Endothelial cell of umbilical vein (primary cell): ENCODE measurements at regions not wholly inside any gene's neighbourhood (a gene's known extent, or its start where the extent isn't known, plus 50 kb on each side); places are given as distances from the start of the nearest gene placed in this dataset.

Experiments
- BruUV-seq: library from RNA; stranded (reverse); fragments of 400-500 nt; replicated peaks from 2 replicates; lab custom pipeline; 2021; lab: Mats Ljungman, UMichigan
- CTCF ChIA-PET: fragments of 300-600, 350-600 bp; sonication (Branson Sonifier 250); formaldehyde crosslinking; loops from one replicate; lab custom pipeline; 2021; ENCODE audit warnings: antibody characterized with exemption, inconsistent platforms; lab: Charles Lee
- POLR2A ChIA-PET: fragments of 300-600, 350-600 bp; sonication (Branson Sonifier 250); formaldehyde crosslinking; loops from one replicate; lab custom pipeline; 2021; ENCODE audit warnings: antibody characterized with exemption, inconsistent platforms; lab: Charles Lee
- DNase-seq: peaks from one replicate; pipeline ENCODE4 v3.0.0-alpha.2; 2011; ENCODE audit warnings: low read depth, low spot score
- FAIRE-seq: peaks from 2 replicates; lab custom pipeline; 2011; peaks lifted over from hg19 to GRCh38; lab: Jason Lieb, UNC
- H2AFZ ChIP-seq: 2 replicates; pipeline ENCODE4 v1.6.0; 2012; ENCODE audit warnings: low read depth, low read length, control low read depth, inconsistent platforms
- H3K27ac ChIP-seq: 2 replicates; pipeline ENCODE4 v1.5.1; 2011; ENCODE audit warnings: low read depth, mild to moderate bottlenecking, control low read depth, low read length, moderate library complexity; ENCODE audit not compliant: insufficient read depth
- H3K27me3 ChIP-seq, 2 experiments: 2 replicates each; pipeline versions ENCODE4 v1.6.0 to v1.6.1; 2011; ENCODE audit warnings: low read length in 2 of 2, mixed read lengths in 1 of 2; ENCODE audit not compliant: control insufficient read depth in 2 of 2, insufficient read depth in 2 of 2
- H3K36me3 ChIP-seq, 2 experiments: 2 replicates in 1 of 2; 3 replicates in 1 of 2; pipeline ENCODE4 v1.5.1; 2011; ENCODE audit warnings: low read length in 2 of 2, mild to moderate bottlenecking in 1 of 2, moderate library complexity in 1 of 2; ENCODE audit not compliant: control insufficient read depth in 2 of 2, insufficient read depth in 2 of 2; ENCODE audit errors: extremely low read depth in 1 of 2
- H3K4me1 ChIP-seq: 3 replicates; pipeline ENCODE4 v1.5.1; 2011; ENCODE audit warnings: mild to moderate bottlenecking, low read length; ENCODE audit not compliant: control insufficient read depth, insufficient read depth; ENCODE audit errors: extremely low read depth
- H3K4me2 ChIP-seq: 2 replicates; pipeline ENCODE4 v1.6.1; 2011; ENCODE audit warnings: low read length, control low read depth, mixed read lengths; ENCODE audit not compliant: insufficient read depth
- H3K4me3 ChIP-seq, 3 experiments: fragments of 200-600 bp in 1 of 3; sonication (generic), shearing (Covaris generic) in 1 of 3; replicated peaks in 1 of 3; 2 replicates each; pipeline ENCODE4 v1.5.1; 2011 to 2016; ENCODE audit warnings: control low read depth in 3 of 3, low read length in 3 of 3, mild to moderate bottlenecking in 2 of 3, inconsistent platforms in 1 of 3, low read depth in 1 of 3, moderate library complexity in 1 of 3; ENCODE audit not compliant: insufficient read depth in 1 of 3
- H3K79me2 ChIP-seq: 2 replicates; pipeline ENCODE4 v1.6.0; 2012; ENCODE audit warnings: low read length, inconsistent platforms; ENCODE audit not compliant: control insufficient read depth, insufficient read depth
- H3K9ac ChIP-seq: replicated peaks from 2 replicates; pipeline ENCODE3; 2011; ENCODE audit warnings: low read length, control low read depth; ENCODE audit not compliant: insufficient read depth; ENCODE audit errors: extremely low read depth
- H3K9me1 ChIP-seq: replicated peaks from 3 replicates; pipeline ENCODE4 v1.6.0; 2011; ENCODE audit warnings: mild to moderate bottlenecking, low read length; ENCODE audit not compliant: control insufficient read depth, insufficient read depth; ENCODE audit errors: extremely low read depth
- H3K9me3 ChIP-seq: replicated peaks from 2 replicates; pipeline ENCODE4 v1.5.1; 2012; ENCODE audit warnings: low read length, inconsistent platforms; ENCODE audit not compliant: control insufficient read depth, insufficient read depth
- H4K20me1 ChIP-seq: replicated peaks from 2 replicates; pipeline ENCODE3; 2011; ENCODE audit warnings: mild to moderate bottlenecking, low read length; ENCODE audit not compliant: control insufficient read depth, insufficient read depth; ENCODE audit errors: extremely low read depth
- EZH2 ChIP-seq: IDR thresholded peaks from 2 replicates; pipeline ENCODE4 v1.6.1; 2012; ENCODE audit warnings: borderline replicate concordance, low read depth, mild to moderate bottlenecking, moderate library complexity, low read length, inconsistent platforms; ENCODE audit not compliant: severe bottlenecking
- FOS ChIP-seq: IDR thresholded peaks from 2 replicates; pipeline ENCODE4 v1.6.1; 2011; ENCODE audit warnings: mild to moderate bottlenecking, low read length, moderate library complexity, borderline replicate concordance; ENCODE audit not compliant: insufficient read depth
- GATA2 ChIP-seq: IDR thresholded peaks from 2 replicates; pipeline ENCODE4 v1.7.0; 2011; ENCODE audit warnings: low read depth, mild to moderate bottlenecking, moderate library complexity, mixed read lengths, low read length; ENCODE audit not compliant: insufficient read length, insufficient read depth
- JUN ChIP-seq: IDR thresholded peaks from 2 replicates; pipeline ENCODE4 v1.6.1; 2011; ENCODE audit warnings: borderline replicate concordance, low read depth; ENCODE audit not compliant: insufficient read length, insufficient read depth
- MYC ChIP-seq: IDR thresholded peaks from one replicate; pipeline ENCODE4 v1.6.1; 2011; ENCODE audit warnings: mild to moderate bottlenecking, low read depth, low read length
- POLR2A ChIP-seq: IDR thresholded peaks from 2 replicates; pipeline ENCODE4 v1.6.1; 2012; ENCODE audit warnings: low read depth, mild to moderate bottlenecking, control low read depth, low read length
- POLR2AphosphoS5 ChIP-seq: IDR thresholded peaks from 2 replicates; pipeline ENCODE4 v1.6.1; 2012; ENCODE audit warnings: low read depth, mild to moderate bottlenecking, control low read depth, low read length, moderate library complexity; ENCODE audit not compliant: insufficient read depth
- dilution Hi-C: fragments of 300-500 bp; cut with MboI; formaldehyde crosslinking; loops from one replicate; pipeline ENCODE4 v1.15.0; 2019; ENCODE audit warnings: low sequenced_read_pairs; ENCODE audit not compliant: extremely low pct_ligation_motif_present
- intact Hi-C: fragments of 100-400 bp; cut with micrococcal nuclease; formaldehyde crosslinking; loops from one replicate; pipeline ENCODE4 v1.10.0; 2022
- TF ChIP-seq, protein P1 (sequence below), 2 donors: IDR thresholded peaks; 1 replicate in 1 of 2; 2 replicates in 1 of 2; pipeline ENCODE4 v1.5.1; 2011; ENCODE audit warnings: low read length in 2 of 2, mild to moderate bottlenecking in 2 of 2, moderate library complexity in 2 of 2, control low read depth in 1 of 2, inconsistent platforms in 1 of 2, low read depth in 1 of 2; ENCODE audit not compliant: insufficient read depth in 1 of 2; ENCODE audit errors: extremely low read depth in 1 of 2
- TF ChIP-seq, protein P2 (sequence below): IDR thresholded peaks from 2 replicates; pipeline ENCODE4 v1.6.1; 2011; ENCODE audit not compliant: insufficient read depth, insufficient read length

DNA sequence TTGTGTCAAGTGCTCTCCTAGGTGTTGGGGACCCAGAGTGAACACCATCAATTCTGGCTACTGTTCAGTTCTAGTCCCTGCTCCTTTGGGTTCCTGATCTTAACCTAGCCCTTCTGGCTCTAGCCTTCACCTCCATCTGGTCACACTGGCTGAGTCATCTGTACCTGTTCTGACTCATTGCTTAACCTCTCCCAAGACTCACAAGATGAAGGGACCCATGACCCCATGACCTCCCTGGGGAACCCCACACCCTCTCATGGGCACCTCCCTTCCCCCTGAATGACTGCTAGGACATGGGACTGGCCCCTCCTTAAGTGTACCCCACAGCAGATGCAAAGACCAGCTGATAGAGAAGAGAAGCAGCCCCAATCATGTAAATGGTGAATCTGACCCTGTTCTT, 345.8 kb upstream of the CDH5 start:
- Histone ChIP-seq H2AFZ (no peak overlapping the region), H3K79me2 (no peaks in the 10 kb centered on the region), H3K4me3 (no peak overlapping the region), H3K9me1 (no peaks in the 10 kb centered on the region), H3K9ac (no peak overlapping the region), H3K4me2 (no peak overlapping the region), H3K27me3 (no peaks in the 10 kb centered on the region), H4K20me1 (no peaks in the 10 kb centered on the region), H3K4me1 (no peaks in the 10 kb centered on the region), H3K27ac (no peak overlapping the region), H3K9me3 (no peaks in the 10 kb centered on the region), H3K36me3 (no peaks in the 10 kb centered on the region)
- no TSS peak for BruUV-seq
- dilution Hi-C loops, result no loop called here
- TF ChIP-seq POLR2A (no peak), GATA2 (no peak), EZH2 (no peak), POLR2AphosphoS5 (no peak), FOS (no peak), JUN (no peak), MYC (no peak)
- TF ChIP-seq, protein P1, sequence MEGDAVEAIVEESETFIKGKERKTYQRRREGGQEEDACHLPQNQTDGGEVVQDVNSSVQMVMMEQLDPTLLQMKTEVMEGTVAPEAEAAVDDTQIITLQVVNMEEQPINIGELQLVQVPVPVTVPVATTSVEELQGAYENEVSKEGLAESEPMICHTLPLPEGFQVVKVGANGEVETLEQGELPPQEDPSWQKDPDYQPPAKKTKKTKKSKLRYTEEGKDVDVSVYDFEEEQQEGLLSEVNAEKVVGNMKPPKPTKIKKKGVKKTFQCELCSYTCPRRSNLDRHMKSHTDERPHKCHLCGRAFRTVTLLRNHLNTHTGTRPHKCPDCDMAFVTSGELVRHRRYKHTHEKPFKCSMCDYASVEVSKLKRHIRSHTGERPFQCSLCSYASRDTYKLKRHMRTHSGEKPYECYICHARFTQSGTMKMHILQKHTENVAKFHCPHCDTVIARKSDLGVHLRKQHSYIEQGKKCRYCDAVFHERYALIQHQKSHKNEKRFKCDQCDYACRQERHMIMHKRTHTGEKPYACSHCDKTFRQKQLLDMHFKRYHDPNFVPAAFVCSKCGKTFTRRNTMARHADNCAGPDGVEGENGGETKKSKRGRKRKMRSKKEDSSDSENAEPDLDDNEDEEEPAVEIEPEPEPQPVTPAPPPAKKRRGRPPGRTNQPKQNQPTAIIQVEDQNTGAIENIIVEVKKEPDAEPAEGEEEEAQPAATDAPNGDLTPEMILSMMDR (IDR thresholded peaks at IDR 0.05; ENCODE audit: extremely low read depth in 1 of 2, insufficient read depth in 1 of 2, low read depth in 1 of 2, low read length in 2 of 2), result no peak
- TF ChIP-seq, protein P2, sequence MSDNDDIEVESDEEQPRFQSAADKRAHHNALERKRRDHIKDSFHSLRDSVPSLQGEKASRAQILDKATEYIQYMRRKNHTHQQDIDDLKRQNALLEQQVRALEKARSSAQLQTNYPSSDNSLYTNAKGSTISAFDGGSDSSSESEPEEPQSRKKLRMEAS, result no peak
- DNase-seq, result no peak
- no peak for FAIRE-seq
- intact Hi-C loops, result no loop called here
- ChIA-PET POLR2A (no interaction called here), CTCF (no interaction called here)
